HG03025 (cell line): ENCODE measurements at regions not wholly inside any gene's neighbourhood (a gene's known extent, or its start where the extent isn't known, plus 50 kb on each side); places are given as distances from the start of the nearest gene placed in this dataset.
"Not testable (repeated sequence)": the region's sequence is repeated elsewhere in the genome, so short reads cannot be mapped to it uniquely, and the experiment has no call there.

ENCODE experiments used
- ATAC-seq: cut with Tn5 transposase; IDR thresholded peaks from one replicate; pipeline ENCODE4 v1.9.1; 2021; ENCODE audit warnings: mild to moderate bottlenecking, moderate library complexity; ENCODE audit not compliant: unreplicated experiment, low FRiP score

DNA sequence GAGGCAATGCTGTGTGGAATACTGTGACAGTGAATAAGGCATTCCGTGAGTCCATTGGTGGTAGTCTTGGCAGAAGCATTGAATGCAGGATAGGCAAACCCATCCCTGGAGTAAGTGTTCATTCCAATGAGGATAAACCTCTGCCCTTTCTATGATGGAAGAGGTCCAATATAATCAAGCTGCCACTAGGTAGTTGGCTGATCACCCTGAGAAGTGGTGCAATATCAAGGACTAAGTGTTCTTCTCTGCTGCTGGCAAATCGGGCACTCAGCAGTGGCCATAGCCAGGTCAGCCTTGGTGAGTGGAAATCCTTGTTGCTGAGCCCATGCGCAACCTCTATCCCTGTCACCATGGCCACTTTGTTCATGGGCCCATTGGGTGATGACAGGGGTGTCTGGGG is 70.1 kb downstream of the FBXO4 start:
- no peak for ATAC-seq

- no peak for ATAC-seq
These were observed 76.6 kb downstream of the FBXO4 start for GRCh38 chr5:42001673-42002072.

GRCh38 chr5:42003852-42004251 is 78.8 kb downstream of the FBXO4 start:
- not testable (repeated sequence) for ATAC-seq

DNA sequence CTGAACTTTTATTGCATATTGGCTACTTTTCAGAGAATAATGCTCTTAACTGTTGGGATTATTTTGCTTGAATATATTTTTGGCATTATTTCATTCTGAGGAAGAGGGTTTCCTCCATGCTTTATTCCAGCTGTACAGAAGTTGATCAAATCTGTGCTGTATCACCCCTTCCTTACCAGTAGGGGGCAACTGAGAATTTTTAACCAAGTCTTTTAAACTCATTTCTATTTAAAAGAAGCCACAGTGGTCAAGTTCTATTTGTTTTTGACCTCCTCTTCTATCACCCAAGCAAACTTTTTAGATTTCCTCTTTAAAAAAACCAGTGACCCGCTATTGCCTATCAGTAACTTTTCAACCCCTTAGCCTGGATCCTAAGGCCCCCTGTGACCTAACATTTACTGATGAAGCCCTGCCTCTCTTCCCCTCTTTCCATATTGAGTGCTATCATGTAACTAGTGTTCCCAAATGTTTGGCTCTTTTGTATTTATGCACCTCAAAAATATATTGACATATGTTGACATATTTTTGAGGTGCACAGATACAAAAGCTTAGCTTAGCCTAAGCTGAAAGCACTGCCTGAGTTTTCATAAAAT is 80.6 kb downstream of the FBXO4 start:
- ATAC-seq: peak; percentile 66

DNA sequence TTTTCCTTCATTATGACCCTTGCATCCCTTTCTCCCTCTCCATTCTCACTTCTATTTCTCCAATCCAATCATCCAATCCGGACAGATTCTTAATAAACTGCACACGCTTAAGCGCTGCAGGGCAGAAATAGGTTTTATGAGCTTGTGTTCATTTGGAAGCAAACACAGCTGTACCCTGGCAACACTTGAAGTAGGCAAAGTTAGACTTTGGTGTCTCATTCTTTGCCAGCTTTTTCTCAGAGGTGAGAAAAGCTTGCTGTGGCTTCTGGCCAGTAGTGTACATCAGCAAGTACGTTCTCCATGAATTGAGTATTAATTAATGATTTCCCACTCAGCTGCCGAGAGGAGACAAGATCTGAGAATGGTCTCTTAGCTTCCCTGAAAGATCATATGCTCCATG is 88.5 kb downstream of the FBXO4 start:
- no peak for ATAC-seq

- ATAC-seq: no peak
These were observed 90.2 kb downstream of the FBXO4 start for GRCh38 chr5:42015254-42015653.

DNA sequence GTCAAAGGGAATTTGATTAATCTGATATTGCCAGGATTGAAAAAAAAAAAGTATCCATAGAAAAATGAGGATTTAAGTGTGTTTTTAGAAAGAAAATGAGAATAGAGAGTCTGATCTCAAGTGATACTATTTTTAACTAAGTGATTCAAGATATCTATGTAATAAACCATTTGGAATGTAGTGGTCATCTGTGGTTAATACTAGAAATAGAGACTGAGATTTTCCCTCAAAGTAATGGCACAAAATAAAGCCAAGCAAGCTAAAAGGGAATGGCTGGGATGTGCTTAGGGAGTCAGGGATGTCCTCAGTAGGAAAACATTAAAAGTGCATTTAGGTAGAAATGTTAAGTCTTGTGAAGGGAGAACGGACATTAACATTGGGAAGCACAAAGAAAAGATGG is 90.6 kb downstream of the FBXO4 start:
- no peak for ATAC-seq

GRCh38 chr5:42020788-42021530 is 95.9 kb downstream of the FBXO4 start:
- ATAC-seq: no peak

DNA sequence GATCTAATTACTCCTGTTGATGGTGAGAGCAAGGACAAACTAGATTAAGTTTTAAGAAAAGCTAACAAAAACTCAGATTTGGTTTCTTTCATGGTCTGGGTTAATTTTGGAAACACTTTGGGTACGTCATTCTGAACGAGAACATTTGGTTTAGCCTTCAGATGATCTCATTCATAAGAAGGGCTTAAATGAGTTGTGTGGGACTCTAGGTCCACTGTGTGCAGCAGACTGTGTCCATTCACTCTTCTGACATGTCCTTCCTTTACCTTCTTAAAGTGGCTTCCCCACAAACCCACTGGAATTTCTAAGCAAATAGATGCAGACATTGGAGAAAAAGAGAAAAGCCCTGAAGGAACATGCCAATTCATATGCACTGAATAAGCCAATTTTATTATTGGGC is 96.8 kb downstream of the FBXO4 start:
- no peak for ATAC-seq

GRCh38 chr5:42022383-42022972 is 97.4 kb downstream of the FBXO4 start:
- ATAC-seq: no peak

DNA sequence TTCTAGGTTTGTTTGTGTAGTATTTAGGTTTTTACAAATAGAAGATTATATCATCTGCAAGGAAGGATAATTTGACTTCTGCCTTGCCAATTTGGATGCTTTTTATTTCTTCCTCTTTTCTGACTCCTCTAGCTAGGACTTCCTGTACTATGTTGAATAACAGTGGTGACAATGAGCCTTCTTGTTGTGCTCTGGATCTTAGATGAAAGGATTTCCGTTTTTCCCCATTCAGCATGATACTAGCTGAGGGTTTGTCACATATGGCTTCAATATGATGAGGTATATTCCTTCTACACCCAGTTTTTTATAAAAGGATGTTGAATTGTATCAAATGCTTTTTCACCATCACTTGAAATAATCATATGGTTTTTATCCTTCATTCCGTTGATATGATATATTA is 101.4 kb downstream of the FBXO4 start:
- no peak for ATAC-seq

DNA sequence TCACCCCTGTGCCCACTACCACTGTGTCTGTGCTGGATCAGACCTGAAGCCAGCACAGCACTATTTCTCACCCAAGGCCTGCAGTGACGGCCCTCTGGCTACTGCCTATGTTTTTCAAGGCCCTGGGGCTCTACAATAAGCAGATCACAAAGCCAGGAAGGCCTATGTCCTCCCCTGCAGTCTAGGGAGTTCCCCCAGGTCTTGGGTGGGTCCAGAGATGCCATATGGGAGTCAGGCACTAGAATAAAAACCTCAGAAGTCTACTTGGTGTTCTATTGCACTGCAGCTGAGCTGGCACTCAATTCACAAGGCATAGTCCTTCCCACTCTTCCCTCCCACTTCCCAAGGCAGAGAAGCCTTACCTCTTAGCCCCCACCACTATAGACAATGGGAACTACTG is 107.1 kb downstream of the FBXO4 start:
- ATAC-seq: no peak

- ATAC-seq: no peak
These were observed 110.4 kb downstream of the FBXO4 start for GRCh38 chr5:42035526-42035925.

DNA sequence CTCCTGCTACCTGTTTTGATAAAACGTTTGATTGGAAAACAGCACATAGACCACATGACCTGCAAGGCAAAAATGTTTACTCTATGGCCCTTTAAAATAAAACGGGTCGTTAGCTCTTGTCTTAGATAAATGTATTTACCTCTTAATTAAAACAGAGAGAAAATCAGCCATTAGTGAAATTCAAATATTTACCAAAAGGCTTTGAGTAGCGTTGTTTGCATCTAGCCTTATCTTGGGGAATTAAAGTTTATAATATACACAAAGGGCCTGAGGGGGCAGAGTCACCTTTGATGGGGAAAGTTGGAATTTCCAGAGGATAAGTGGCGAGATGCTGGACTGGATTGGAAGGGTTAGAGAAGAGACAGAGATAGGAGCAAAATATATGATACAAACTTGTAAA is 111.3 kb downstream of the FBXO4 start:
- ATAC-seq: no peak

DNA sequence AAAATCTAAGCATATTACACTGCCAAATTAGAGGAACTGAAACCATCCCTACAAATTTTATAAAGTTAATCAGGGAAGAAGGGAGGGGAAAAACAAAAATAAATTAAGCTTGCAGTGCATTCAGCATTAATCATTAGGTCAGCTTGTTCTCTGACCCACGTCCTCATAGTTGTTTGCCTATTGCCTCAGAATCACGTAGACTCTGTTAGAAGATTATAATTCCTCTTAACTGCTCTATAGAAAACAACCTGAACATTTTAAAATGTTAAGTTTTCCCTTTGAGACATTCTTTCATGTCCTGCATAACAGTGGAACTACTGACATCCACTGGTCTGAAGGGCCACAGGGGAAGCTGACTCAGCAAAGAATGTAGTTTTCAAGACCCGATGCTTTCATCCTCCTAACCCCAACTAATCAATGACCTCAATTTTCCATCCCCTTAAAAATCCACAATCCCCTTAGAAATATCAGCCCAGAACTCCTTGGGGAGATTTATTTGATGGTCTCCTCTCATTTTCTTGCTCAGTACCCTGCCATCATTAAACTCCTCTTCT is 112.4 kb downstream of the FBXO4 start:
- ATAC-seq: no peak

DNA sequence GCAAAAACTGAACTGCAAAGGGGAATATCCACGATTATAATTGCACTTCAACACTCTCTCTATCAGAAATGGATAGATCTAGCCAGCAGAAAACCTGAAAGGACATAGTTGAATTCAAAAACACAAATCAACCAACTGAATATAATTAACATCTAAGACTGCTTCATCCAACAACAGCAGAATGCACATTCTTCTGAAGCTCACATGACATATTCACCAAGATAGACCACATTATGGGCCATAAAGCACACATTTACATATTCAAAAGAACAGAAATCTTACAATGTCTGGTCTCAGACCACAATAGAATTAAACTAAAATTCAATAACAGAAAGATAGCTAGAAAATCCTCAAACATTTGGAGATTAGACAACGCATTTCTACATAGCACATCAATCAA is 118.3 kb downstream of the FBXO4 start:
- ATAC-seq: no peak

DNA sequence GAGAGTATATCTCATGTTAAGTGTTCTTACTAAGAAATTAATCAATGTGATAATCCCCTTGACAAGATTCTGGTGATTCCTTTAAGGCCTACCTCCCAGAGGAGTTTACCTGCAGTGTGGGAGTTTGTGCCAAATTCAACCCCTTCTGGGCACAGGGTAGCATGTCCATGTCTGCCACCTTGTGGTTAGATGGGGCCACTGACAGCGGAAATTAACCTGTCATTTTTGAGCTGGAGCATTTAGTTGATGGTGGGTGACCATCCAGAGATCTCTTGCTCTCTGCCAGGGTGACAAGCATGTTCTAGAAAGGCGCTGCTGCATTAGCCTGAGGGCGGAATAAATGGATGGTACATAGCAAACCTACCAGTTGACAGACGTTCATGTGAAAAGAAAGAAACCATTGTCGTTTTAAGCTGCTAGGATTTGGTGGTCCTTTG is 132.2 kb downstream of the FBXO4 start:
- ATAC-seq: peak; percentile 82

DNA sequence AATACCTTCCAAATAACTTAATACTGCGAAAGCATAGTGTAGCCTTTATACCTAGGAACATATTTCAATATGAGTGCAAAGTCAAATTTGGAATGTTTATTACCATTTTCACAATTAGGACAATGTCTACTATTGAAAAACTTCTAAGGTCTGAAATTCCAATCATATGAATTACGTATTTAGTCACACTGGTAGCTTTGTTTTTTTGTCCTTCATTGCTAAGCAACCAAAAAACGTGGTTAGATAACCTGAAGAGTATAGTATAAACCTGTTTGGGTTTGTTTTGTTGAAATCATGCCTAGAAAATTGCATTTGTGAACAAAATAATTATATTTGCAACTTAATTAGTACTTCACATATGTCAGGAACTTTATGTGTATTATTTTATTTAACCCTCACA is 134.2 kb downstream of the FBXO4 start:
- no peak for ATAC-seq

DNA sequence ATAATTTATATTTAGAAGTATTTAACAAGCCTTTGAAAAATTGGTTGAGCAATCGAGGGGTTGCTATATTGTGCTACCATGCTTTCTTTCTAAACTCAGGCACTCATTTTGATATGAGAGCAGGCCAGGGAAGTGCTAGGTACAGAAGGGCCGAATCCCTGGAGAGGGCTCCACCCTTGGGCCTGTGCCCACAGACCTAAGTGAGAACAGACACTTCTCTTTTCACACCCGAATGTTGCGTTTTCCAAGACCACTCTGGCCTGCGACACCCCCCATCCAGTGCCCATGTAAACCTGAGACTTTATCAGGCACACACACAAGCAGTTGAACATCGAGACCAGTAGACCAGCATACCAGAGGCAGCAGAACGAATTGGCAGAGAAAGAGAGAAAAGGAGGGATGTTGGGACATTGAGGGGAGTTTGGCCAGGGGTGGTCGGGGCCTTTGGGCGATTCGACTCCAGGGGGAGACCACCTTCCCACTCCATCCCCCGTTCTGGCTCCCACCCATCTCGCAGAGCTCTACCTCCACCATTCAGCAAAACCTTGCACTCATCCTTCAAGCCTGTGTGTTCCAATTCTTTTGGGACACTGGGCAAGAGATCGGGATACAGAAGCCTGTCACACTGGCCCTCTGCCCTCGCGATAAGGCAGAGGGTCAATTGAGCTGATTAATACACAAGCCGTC is 134.8 kb downstream of the FBXO4 start:
- no peak for ATAC-seq

DNA sequence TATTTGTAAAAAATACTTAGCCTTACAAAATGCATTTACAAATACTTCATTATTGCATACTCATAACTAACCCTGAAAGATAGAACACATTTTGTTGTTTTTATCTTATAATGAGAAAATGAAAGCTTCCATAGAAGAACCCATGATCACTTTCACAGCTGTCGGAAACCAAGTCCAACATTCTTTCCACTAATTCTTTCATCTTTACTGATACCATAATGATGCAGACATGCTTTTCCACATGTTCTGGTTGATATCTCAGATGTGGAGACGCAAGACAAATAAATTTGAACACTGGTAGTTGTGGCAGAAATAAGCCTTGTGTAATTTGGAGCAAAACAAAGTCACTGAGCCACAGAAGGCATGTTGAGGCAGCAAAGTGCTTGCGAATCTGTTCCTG is 136.0 kb downstream of the FBXO4 start:
- no peak for ATAC-seq

- no peak for ATAC-seq
These were observed 139.7 kb downstream of the FBXO4 start for GRCh38 chr5:42064821-42065220.
